Left lung (tissue), 4 donors: ENCODE measurements at regions not wholly inside any gene's neighbourhood (a gene's known extent, or its start where the extent isn't known, plus 50 kb on each side); places are given as distances from the start of the nearest gene placed in this dataset.

Source experiments
- ATAC-seq: fragments of 200-7000 bp; cut with Tn5 transposase; one replicate; pipeline ENCODE4 v1.9.1; 2020; ENCODE audit warnings: moderate library complexity
- DNase-seq, 4 donors: peaks; one replicate each; pipeline ENCODE4 v3.0.0-alpha.2; 2013 to 2020
- H3K27ac ChIP-seq, 2 donors: fragments of 200-600 bp; sonication (generic) in 1 of 2; one replicate each; pipeline versions ENCODE4 v1.5.0 to v1.8.0; 2020 to 2021
- H3K27me3 ChIP-seq, 2 donors: fragments of 200-600 bp; sonication (generic) in 1 of 2; one replicate each; pipeline versions ENCODE4 v1.5.0 to v1.8.0; 2020 to 2021
- H3K36me3 ChIP-seq, 2 donors: fragments of 200-600 bp; sonication (generic) in 1 of 2; one replicate each; pipeline versions ENCODE4 v1.5.0 to v1.8.0; 2020 to 2021
- H3K4me1 ChIP-seq, 2 donors: fragments of 200-600 bp; one replicate each; pipeline ENCODE4 v1.8.0; 2021
- H3K4me3 ChIP-seq, 2 donors: fragments of 200-600 bp; sonication (generic) in 1 of 2; one replicate each; pipeline versions ENCODE4 v1.5.0 to v1.8.0; 2020 to 2021; ENCODE audit warnings: mild to moderate bottlenecking in 1 of 2
- H3K9me3 ChIP-seq, 2 donors: fragments of 200-600 bp; sonication (generic) in 1 of 2; one replicate each; pipeline versions ENCODE4 v1.5.0 to v1.8.0; 2020 to 2021
- CTCF ChIP-seq, 2 donors: fragments of 200-600 bp; sonication (generic) in 1 of 2; IDR thresholded peaks; one replicate each; pipeline versions ENCODE4 v1.5.0 to v1.8.0; 2021; ENCODE audit warnings: antibody characterized with exemption in 2 of 2
- intact Hi-C, 2 donors: fragments of 100-400 bp; cut with DNase I; formaldehyde crosslinking; loops; one replicate each; pipeline versions ENCODE4 v1.11.2 to v1.14.2; 2022
- donor health status: DM: no; HTN: yes; CAD: no.
- donor health status: DM: no; HTN: no; CAD: no.

DNA sequence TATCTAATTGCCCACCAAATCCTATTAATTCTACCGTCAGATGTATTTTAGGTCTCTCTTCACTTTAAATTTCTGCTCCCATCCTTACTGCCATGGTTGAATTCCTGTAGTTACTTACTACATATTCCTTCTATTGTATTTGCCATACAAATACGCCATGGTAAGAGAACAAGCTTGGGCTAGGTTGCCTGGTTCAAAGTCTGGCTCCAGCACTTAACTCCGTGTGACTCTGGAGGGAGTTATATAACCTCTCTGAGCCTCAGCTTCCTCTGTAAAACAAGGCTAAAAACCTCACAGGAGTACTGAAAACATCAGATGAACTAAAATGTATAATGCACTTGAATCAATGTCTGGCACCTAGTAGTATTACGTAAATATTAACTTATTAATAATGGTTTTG, 260.3 kb upstream of the RPS6KA3 start:
- no peak overlapping the region for H3K4me3 ChIP-seq
- no peaks in the 10 kb centered on the region for H3K36me3 ChIP-seq
- TF ChIP-seq CTCF (IDR thresholded peaks at IDR 0.05): no peak
- intact Hi-C loops: no loop called here
- no peaks in the 10 kb centered on the region for H3K9me3 ChIP-seq
- ATAC-seq (no peak), DNase-seq (no peak)
- peaks cover 9 to 16% of the 10 kb centered on the region in 2 donors for H3K27me3 ChIP-seq
- no peak overlapping the region for H3K27ac ChIP-seq
- H3K4me1 ChIP-seq: no peaks in the 10 kb centered on the region

DNA sequence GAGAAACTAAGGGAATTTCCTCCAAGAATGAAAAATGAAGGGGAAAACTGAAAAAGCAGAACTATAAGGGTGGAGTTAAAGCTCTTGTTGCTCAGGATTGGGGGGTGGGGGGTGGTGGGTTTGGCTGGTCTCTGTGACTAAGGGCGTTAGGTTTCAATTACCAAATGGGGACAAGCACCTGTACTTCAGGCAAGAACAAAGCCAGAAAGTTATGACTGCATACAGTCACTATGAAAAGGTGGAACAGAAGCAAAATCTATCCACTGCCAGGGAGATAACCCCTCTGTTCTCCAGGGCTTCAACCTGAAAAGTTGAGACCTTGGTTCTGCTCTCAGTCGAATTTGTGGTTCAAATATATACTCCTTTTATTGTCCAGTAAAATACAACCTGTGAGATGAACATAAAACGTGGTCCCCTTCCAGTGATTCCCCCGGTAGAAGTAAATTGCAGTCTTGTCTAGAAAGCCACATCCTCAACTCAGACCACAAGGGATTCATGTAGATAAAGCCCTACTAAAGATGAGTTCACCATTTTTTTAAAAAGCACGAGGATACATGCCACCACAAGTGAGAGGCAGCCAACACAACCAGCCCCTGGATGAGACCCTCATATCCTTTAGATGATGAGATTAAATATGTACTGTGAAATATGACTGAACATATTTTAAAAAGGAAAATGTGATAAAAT, 257.1 kb upstream of the RPS6KA3 start:
- no peaks in the 10 kb centered on the region for H3K9me3 ChIP-seq
- TF ChIP-seq CTCF (IDR thresholded peaks at IDR 0.05): no peak
- intact Hi-C loops: no loop called here
- peaks cover 0 to 10% of the 10 kb centered on the region in 2 donors for H3K27me3 ChIP-seq
- DNase-seq: no peak
- H3K4me1 ChIP-seq: no peaks in the 10 kb centered on the region
- no peak overlapping the region for H3K4me3 ChIP-seq
- no peak overlapping the region for H3K27ac ChIP-seq
- H3K36me3 ChIP-seq: no peaks in the 10 kb centered on the region
- ATAC-seq: no peak

- intact Hi-C loops: no loop called here
- Histone ChIP-seq H3K27ac (no peak overlapping the region), H3K36me3 (no peaks in the 10 kb centered on the region), H3K4me3 (no peak overlapping the region), H3K27me3 (peaks cover 0 to 5% of the 10 kb centered on the region in 2 donors), H3K4me1 (no peaks in the 10 kb centered on the region), H3K9me3 (no peaks in the 10 kb centered on the region)
- TF ChIP-seq CTCF (IDR thresholded peaks at IDR 0.05): no peak
- DNase-seq: no peak
- no peak for ATAC-seq
These were observed 255.7 kb upstream of the RPS6KA3 start for GRCh38 chrX:20522420-20522819.

- Histone ChIP-seq H3K27ac (no peak overlapping the region), H3K4me1 (peaks cover 3 to 8% of the 10 kb centered on the region in 2 donors), H3K4me3 (no peak overlapping the region), H3K36me3 (no peaks in the 10 kb centered on the region), H3K9me3 (no peaks in the 10 kb centered on the region), H3K27me3 (peaks cover 0 to 5% of the 10 kb centered on the region in 2 donors)
- no peak for DNase-seq
- TF ChIP-seq CTCF (IDR thresholded peaks at IDR 0.05): no peak
- intact Hi-C loops: no loop called here
- ATAC-seq: no peak
These were observed 254.5 kb upstream of the RPS6KA3 start for GRCh38 chrX:20521222-20521621.

DNA sequence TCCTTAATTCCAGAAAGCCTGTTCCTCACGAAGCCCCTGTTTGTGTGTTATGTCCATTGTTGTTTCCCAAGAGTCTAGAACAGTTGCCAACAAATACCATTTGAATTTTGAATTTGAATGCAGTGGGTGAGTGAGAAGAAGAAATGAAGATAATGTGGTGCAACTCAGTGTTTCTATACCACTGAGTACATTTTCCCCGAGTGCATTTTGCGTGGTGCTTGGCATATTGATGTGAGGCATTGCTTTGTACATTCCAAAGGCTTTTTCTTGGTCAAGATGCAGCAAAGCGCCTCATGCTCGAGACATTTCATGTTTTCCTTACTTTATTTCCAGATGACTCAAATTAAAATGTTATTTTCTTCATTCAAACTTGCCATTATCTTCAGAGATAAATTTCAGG, 253.1 kb upstream of the RPS6KA3 start:
- intact Hi-C loops: no loop called here
- TF ChIP-seq CTCF (IDR thresholded peaks at IDR 0.05): no peak
- no peaks in the 10 kb centered on the region for H3K36me3 ChIP-seq
- no peak overlapping the region for H3K4me3 ChIP-seq
- H3K27ac ChIP-seq: no peak overlapping the region
- no peak for DNase-seq
- peaks cover 5 to 8% of the 10 kb centered on the region in 2 donors for H3K4me1 ChIP-seq
- H3K27me3 ChIP-seq: peaks cover 0 to 5% of the 10 kb centered on the region in 2 donors
- ATAC-seq: no peak
- no peaks in the 10 kb centered on the region for H3K9me3 ChIP-seq
